GF-D8 (cell line): ENCODE measurements at regions not wholly inside any gene's neighbourhood (a gene's known extent, or its start where the extent isn't known, plus 50 kb on each side); places are given as distances from the start of the nearest gene placed in this dataset.
"Not testable (repeated sequence)": the region's sequence is repeated elsewhere in the genome, so short reads cannot be mapped to it uniquely, and the experiment has no call there.

Experiments used
- DNase-seq: peaks from one replicate; lab custom pipeline; 2025; lab: John Stamatoyannopoulos, UW

DNA sequence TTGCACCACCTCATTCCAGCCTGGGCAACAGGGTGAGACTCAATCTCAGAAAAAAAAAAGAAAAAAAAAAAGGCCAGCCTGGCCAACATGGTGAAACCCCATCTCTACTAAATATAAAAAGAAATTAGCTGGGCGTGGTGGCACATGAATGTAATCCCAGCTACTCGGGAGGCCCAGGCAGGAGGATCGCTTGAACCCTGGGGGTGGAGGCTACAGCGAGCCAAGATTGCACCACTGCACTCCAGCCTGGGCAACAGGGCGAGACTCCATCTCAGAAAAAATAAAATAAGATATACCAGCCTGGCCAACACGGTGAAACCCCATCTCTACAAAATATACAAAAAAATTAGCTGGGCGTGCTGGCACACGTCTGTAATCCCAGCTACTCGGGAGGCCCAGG lies 1602.3 kb downstream of the RPIA start:
- not testable (repeated sequence) for DNase-seq

DNA sequence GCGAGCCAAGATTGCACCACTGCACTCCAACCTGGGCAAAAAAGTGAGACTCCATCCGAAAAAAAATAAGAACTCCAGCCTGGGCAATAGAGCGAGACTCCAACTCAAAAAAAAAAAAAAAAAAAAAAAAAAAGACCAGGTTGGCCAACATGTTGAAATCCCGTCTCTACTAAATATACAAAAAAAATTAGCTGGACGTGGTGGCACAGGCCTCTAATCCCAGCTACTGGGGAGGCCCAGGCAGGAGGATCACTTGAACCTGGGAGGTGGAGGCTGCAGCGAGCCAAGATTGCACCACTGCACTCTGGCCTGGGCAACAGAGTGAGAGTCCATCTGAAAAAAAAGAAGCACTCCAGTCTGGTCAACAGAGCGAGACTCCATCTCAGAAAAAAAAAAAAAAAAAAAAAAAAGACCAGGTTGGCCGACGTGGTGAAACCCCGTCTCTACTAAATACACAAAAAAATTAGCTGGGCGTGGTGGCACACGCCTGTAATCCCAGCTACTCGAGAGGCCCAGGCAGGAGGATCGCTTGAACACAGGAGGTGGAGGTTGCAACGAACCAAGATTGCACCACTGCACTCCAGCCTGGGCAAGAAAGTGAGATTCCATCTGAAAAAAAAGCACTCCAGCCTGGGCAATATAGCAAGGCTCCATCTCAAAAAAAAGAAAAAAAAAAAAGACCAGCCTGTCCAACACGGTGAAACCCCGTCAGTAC lies 1603.7 kb downstream of the RPIA start:
- DNase-seq, result not testable (repeated sequence)

DNA sequence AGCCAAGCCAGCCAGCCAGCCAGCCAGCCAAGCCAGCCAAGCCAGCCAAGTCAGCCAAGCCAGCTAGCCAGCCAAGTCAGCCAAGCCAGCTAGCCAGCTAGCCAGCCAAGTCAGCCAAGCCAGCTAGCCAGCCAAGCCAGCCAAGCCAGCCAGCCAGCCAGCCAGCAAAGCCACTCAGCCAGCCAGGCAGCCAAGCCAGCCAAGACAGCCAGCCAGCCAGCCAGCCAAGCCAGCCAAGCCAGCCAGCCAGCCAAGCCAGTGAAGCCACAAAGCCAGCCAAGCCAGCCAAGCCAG lies 1605.0 kb downstream of the RPIA start:
- DNase-seq, result not testable (repeated sequence)

DNA sequence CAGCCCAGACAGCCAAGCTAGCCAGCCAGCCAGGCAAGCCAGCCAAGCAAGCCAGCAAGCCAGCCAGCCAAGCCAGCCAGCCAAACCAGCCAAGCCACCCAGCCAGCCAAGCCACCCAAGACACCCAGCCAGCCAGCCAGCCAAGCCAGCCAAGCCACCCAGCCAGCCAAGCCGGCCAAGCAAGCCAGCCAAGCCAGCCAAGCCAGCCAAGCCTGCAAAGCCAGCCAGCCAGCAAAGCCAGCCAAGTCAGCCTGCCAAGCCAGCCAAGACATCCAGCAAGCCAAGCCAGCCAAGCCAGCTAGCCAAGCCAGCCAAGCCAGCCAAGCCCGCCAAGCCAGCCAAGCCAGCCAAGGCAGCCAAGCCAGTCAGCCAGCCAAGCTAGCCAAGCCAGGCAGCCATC lies 1606.2 kb downstream of the RPIA start:
- not testable (repeated sequence) for DNase-seq

DNA sequence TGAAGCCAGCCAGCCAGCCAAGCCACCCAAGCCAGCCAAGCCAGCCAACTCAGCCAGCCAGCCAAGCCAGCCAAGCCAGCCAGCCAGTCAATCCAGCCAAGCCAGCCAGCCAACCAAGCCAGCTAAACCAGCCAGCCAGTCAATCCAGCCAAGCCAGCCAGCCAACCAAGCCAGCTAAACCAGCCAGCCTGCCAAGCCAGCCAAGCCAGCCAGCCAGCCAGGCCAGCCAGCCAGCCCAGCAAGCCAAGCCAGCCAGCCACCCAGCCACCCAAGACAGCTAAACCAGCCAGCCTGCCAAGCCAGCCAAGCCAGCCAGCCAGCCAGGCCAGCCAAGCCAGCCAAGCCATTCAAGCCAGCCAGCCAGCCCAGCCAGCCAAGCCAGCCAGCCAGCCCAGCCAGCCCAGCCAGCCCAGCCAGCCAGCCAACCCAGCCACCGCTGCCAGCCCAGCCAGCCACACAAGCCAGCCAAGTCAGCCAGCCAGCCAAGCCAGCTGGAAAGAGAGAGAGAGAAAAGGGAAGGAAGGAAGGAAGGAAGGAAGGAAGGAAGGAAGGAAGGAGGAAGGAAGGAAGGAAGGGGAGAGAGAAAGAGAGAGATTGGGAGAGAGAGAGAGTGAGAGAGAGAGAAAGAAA lies 1606.8 kb downstream of the RPIA start:
- DNase-seq, result not testable (repeated sequence)

DNA sequence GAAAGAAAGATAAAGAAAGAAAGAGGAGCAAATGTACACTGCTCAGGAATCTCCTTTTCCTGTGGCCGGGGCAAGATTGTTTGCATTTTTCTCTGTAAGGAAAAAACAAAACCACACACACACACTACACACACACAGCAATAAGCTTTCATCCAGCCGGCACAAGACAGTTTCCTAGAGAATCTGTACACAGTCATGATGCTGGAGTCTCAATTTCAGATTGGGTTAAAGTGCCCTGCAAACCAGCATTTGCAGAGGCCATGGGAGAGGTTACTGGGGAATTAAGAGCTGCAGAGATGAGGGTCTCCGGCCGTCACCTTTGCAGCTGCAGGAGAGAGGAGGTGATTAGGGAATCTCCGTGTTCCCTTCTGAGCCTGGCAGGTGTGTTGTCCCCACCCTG lies 1607.5 kb downstream of the RPIA start:
- not testable (repeated sequence) for DNase-seq

DNA sequence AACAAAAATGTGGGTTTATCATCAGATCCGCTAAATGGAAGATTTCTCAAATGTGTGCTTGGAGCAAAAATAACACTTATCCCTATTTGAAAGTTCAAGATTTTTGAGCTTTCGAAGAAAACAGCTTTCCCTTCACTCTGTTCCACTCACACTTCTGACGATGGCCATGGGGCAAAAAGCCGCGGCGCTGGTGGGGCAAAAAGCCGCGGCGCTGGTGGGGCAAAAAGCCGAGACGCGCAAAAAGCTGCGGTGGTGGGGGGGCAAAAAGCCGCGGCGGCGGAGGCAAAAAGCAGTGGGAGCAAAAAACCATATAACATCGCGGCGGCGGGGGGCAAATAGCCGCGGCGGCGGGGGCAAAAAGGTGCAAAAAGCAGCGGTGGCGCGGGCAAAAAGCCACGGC lies 1631.5 kb downstream of the RPIA start:
- not testable (repeated sequence) for DNase-seq

DNA sequence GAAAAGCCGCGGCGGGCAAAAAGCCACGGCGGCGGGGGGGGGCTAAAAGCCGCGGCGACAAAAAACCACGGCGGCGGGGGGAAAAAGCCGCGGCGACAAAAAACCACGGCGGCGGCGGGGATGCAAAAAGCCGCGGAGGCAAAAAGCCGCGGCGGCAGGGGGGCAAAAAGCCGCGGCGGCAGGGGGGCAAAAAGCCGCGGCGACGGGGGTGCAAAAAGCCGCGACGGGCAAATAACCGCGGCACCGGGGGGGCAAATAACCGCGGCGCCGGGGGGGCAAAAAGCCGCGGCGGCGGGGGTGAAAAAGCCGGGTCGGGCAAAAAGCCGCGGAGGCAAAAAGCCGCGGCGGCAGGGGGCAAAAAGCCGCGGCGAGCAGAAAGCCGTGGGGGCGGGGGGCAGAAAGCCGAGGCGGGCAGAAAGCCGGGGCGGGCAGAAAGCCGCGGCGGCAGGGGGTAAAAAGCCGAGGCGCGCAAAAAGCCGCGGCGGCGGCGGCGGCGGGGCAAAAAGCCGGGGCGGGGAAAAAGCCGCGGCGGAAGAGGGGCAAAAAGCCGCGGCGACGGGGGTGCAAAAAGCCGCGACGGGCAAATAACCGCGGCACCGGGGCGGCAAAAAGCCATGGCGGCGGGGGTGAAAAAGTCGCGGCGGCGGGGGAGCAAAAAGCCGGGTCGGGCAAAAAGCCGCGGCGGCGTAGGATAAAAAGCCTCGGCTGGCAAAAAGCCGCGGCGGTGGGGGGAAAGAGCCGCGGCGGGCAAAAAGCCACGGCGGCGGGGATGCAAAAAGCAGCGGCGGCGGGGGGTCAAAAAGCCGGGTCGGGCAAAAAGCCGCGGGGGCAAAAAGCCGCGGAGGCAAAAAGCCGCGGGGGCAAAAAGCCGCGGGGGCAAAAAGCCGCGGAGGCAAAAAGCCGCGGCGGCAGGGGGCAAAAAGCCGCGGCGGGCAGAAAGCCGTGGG lies 1632.4 kb downstream of the RPIA start:
- DNase-seq, result not testable (repeated sequence)

DNA sequence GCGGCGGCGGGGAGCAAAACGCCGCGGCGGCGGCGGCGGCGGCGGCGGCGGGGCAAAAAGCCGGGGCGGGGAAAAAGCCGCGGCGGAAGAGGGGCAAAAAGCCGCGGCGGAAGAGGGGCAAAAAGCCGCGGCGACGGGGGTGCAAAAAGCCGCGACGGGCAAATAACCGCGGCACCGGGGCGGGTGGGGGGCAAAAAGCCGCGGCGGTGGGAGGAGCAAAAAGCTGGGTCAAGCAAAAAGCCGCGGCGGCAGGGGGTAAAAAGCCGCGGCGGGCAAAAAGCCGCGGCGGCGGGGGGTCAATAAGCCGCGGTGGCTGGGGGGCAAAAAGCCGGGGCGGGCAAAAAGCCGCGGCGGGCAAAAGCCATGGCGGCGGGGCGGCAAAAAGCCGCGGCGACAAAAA lies 1633.2 kb downstream of the RPIA start:
- DNase-seq, result not testable (repeated sequence)

DNA sequence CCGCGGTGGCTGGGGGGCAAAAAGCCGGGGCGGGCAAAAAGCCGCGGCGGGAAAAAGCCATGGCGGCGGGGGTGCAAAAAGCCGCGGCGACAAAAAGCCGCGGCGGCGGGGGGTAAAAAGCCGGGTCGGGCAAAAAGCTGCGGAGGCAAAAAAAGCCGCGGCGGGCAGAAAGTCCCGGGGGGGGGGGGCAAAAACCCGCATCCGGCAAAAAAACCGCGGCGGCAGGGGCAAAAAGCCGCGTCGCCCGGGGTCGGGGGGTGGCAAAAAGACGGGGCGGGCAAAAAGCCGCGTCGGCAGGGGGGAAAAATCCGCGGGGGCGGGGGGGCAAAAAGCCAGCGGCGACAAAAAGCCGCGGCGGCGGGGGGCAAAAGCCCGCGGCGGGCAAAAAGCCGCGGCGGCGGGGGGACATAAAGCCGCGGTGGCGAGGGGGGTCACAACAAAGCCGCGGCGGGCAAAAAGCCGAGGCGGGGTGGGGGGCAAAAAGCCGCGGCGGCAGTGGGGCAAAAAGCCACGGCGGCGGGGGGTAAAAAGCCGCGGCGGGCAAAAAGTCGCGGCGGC lies 1634.4 kb downstream of the RPIA start:
- DNase-seq, result not testable (repeated sequence)

DNA sequence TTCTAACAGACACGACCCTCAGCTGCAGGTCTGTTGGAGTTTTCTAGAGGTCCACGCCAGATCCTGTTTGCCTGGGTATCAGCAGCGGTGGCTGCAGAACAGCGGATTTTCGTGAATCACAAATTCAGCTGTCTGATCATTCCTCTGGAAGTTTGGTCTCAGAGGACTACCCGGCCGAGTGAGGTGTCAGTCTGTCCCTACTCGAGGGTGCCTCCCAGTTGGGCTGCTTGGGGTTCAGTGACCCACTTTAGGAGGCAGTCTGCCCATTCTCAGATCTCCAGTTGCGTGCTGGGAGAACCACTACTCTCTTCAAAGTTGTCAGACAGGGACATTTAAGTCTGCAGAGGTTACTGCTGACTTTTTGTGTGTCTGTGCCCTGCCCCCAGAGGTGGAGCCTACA lies 1664.1 kb downstream of the RPIA start:
- not testable (repeated sequence) for DNase-seq

DNA sequence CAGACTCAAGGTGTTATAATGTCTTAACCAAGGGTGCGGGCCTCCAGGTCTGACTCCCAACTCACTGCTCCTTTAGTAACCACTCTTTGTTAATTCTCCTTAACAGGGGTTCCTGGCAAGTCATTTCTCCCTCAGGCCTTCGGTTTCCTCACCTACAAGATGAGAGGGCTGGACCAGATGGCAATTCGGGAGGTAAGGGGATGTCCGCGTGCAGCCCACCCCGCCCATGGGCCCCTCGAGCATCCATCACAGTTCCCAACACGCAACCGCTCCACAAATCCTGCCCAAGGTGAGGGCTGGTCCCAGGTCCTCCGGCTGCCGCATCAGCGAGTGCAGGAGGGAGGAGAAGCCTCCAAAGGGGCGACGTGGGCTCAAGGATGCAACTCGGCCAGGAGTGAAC lies 1667.9 kb downstream of the RPIA start:
- DNase-seq, result not testable (repeated sequence)

DNA sequence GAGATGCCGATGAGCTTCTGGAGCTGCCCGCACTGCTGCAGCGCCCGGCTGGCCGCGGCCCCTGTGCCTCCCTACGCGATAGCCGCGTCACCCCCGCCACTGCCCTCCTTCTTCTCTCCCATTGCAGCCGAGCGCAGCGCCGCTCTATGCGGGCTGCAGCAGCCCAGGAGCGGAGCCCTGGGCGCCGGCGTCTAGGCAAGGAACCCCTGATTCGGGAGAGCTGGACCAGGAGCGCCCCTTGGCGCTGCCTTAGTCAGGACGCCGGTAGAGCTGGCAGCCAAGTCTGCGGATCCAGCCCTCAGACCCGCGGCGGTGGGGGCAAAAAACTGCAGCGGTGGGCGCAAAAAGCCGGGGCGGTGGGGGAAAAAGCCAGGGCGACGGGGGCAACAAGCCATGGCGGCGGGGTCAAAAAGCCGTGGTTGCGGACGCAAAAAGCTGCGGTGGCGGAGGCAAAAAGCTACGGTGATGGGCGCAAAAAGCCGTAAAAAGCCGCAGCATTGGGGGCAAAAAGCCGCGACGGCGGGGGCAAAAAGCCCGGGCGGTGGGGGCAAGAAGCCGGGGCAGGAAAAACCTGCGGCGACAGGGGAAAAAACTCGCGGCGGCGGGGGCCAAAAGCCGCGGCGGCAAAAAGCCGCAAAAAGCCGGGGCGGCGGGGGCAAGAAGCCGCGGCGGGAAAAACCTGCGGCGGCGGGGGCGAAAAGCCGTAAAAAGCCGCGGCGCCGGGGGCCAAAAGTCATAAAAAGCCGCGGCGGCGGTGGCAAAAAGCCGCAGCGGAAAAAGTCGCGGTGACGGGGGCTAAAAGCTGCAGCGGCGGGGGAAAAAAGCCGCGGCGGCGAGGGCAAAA lies 1668.6 kb downstream of the RPIA start:
- not testable (repeated sequence) for DNase-seq

DNA sequence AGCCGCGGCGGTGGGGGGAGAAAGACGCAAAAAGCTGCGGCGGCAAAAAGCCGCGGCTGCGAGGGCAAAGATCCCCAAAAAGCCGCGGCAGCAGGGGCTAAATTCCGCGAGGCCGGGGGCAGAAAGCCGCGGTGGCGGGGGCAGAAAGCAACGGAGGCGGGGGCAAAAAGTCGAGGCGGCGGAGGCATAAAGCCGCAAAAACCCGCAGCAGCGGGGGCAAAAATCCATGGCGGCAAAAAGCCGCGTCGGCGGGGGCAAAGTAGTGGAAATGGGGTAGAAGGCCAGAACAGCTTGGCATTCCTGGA lies 1669.2 kb downstream of the RPIA start:
- not testable (repeated sequence) for DNase-seq
